Skeletal muscle cell (primary cell): ENCODE measurements at regions not wholly inside any gene's neighbourhood (a gene's known extent, or its start where the extent isn't known, plus 50 kb on each side); places are given as distances from the start of the nearest gene placed in this dataset.

Experiments
- DNase-seq: peaks from one replicate; pipeline ENCODE4 v3.0.0-alpha.2; 2010; ENCODE audit warnings: low read depth
- H3K4me3 ChIP-seq: 2 replicates; pipeline ENCODE4 v1.5.1; 2011; ENCODE audit warnings: low read depth, mild to moderate bottlenecking, control low read depth, low read length, moderate library complexity

GRCh38 chr4:3830774-3831528 lies 64.8 kb downstream of the ADRA2C start:
- no peak for DNase-seq
- no peak overlapping the region for H3K4me3 ChIP-seq

GRCh38 chr4:3831529-3832150 lies 65.5 kb downstream of the ADRA2C start:
- DNase-seq = no peak
- H3K4me3 ChIP-seq = no peak overlapping the region

- DNase-seq = no peak
- no peak overlapping the region for H3K4me3 ChIP-seq
Measured at GRCh38 chr4:3832536-3833220, 66.5 kb downstream of the ADRA2C start.

GRCh38 chr4:3833326-3833989 lies 67.3 kb downstream of the ADRA2C start:
- no peak for DNase-seq
- H3K4me3 ChIP-seq = no peak overlapping the region

- no peak for DNase-seq
- no peak overlapping the region for H3K4me3 ChIP-seq
Measured at GRCh38 chr4:3834186-3834662, 68.0 kb downstream of the ADRA2C start.

GRCh38 chr4:3834663-3835521 lies 68.7 kb downstream of the ADRA2C start:
- DNase-seq = no peak
- no peak overlapping the region for H3K4me3 ChIP-seq

GRCh38 chr4:3835527-3836405 lies 69.6 kb downstream of the ADRA2C start:
- no peak for DNase-seq

GRCh38 chr4:3836406-3836755 lies 70.2 kb downstream of the ADRA2C start:
- no peak for DNase-seq
- no peak overlapping the region for H3K4me3 ChIP-seq

More at GRCh38 chr4:3835527-3836405, 69.6 kb downstream of the ADRA2C start:
- no peak overlapping the region for H3K4me3 ChIP-seq

GRCh38 chr4:3836756-3837601 lies 70.8 kb downstream of the ADRA2C start:
- H3K4me3 ChIP-seq = no peak overlapping the region
- DNase-seq = no peak

GRCh38 chr4:3838437-3839380 lies 72.5 kb downstream of the ADRA2C start:
- H3K4me3 ChIP-seq = no peak overlapping the region
- DNase-seq = no peak

- DNase-seq = no peak
- no peak overlapping the region for H3K4me3 ChIP-seq
Measured at GRCh38 chr4:3845094-3845743, 79.0 kb downstream of the ADRA2C start.

GRCh38 chr4:3845744-3846429 lies 79.7 kb downstream of the ADRA2C start:
- DNase-seq = no peak
- no peak overlapping the region for H3K4me3 ChIP-seq

GRCh38 chr4:3847211-3847940 lies 81.2 kb downstream of the ADRA2C start:
- H3K4me3 ChIP-seq = no peak overlapping the region
- DNase-seq = no peak

- no peak overlapping the region for H3K4me3 ChIP-seq
- no peak for DNase-seq
Measured at GRCh38 chr4:3848323-3848722, 82.1 kb downstream of the ADRA2C start.

GRCh38 chr4:3849140-3849539 lies 83.0 kb downstream of the ADRA2C start:
- H3K4me3 ChIP-seq = no peak overlapping the region
- DNase-seq = no peak
